SK-N-SH (cell line): ENCODE measurements at regions not wholly inside any gene's neighbourhood (a gene's known extent, or its start where the extent isn't known, plus 50 kb on each side); places are given as distances from the start of the nearest gene placed in this dataset.

Experiments used
- CTCF ChIA-PET: fragments of 300-600, 350-600 bp; formaldehyde crosslinking; extraction: SDS; loops from one replicate; lab custom pipeline; 2021; lab: Yijun Ruan, JAX
- POLR2A ChIA-PET: fragments of 350-600 bp; sonication (Branson Sonifier 250); formaldehyde crosslinking; extraction: SDS; loops from one replicate; lab custom pipeline; 2020; ENCODE audit warnings: antibody characterized with exemption, inconsistent platforms; lab: Yijun Ruan, JAX
- DNase-seq: peaks from one replicate; pipeline ENCODE4 v3.0.0; 2012
- H2AFZ ChIP-seq: fragments of 200-600 bp; sonication (generic); 2 replicates; pipeline ENCODE4 v1.8.1; 2016; ENCODE audit warnings: antibody characterized with exemption, mild to moderate bottlenecking, low read depth
- H3F3A ChIP-seq: fragments of 200-600 bp; sonication (generic); replicated peaks from 2 replicates; pipeline ENCODE3; 2016; ENCODE audit warnings: antibody characterized with exemption, mild to moderate bottlenecking; ENCODE audit not compliant: insufficient read depth
- H3K27ac ChIP-seq, 2 experiments: fragments of 200-500 bp in 1 of 2; fragments of 200-600 bp in 1 of 2; sonication (Bioruptor generic) in 1 of 2; sonication (generic), shearing (Covaris generic) in 1 of 2; 2 replicates each; pipeline versions ENCODE4 v1.5.1 to v1.6.1; 2014 to 2016; ENCODE audit warnings: low read depth in 2 of 2, inconsistent platforms in 1 of 2, low read length in 1 of 2, mild to moderate bottlenecking in 1 of 2, mixed read lengths in 1 of 2
- H3K27me3 ChIP-seq: fragments of 200-600 bp; sonication (generic), shearing (Covaris generic); 2 replicates; pipeline ENCODE4 v1.6.1; 2016; ENCODE audit warnings: mixed run types; ENCODE audit not compliant: insufficient read depth
- H3K36me3 ChIP-seq, 2 experiments: fragments of 200-500 bp in 1 of 2; fragments of 200-600 bp in 1 of 2; sonication (Bioruptor generic) in 1 of 2; sonication (generic) in 1 of 2; replicated peaks in 1 of 2; 2 replicates each; pipeline versions ENCODE3 to v1.5.1; 2014 to 2016; ENCODE audit warnings: low read length in 1 of 2, mild to moderate bottlenecking in 1 of 2; ENCODE audit not compliant: insufficient read depth in 2 of 2, control insufficient read depth in 1 of 2
- H3K4me1 ChIP-seq, 2 experiments: fragments of 200-500 bp in 1 of 2; fragments of 200-600 bp in 1 of 2; sonication (Bioruptor generic) in 1 of 2; sonication (generic), shearing (Covaris generic) in 1 of 2; 2 replicates each; pipeline versions ENCODE4 v1.5.1 to v1.6.1; 2014 to 2016; ENCODE audit warnings: low read depth in 1 of 2, low read length in 1 of 2, mixed run types in 1 of 2; ENCODE audit not compliant: insufficient read depth in 2 of 2, control insufficient read depth in 1 of 2
- H3K4me2 ChIP-seq: fragments of 200-600 bp; sonication (generic), shearing (Covaris generic); 2 replicates; pipeline ENCODE4 v1.6.1; 2017; ENCODE audit warnings: mixed run types
- H3K4me3 ChIP-seq, 2 experiments: fragments of 200-500 bp in 1 of 2; fragments of 200-600 bp in 1 of 2; sonication (Bioruptor generic) in 1 of 2; sonication (generic), shearing (Covaris generic) in 1 of 2; 2 replicates each; pipeline versions ENCODE4 v1.5.1 to v1.8.1; 2014 to 2016; ENCODE audit warnings: low read depth in 2 of 2, inconsistent platforms in 1 of 2, low read length in 1 of 2, mild to moderate bottlenecking in 1 of 2, mixed read lengths in 1 of 2, moderate library complexity in 1 of 2
- H3K79me2 ChIP-seq: fragments of 200-600 bp; sonication (generic); 2 replicates; pipeline ENCODE4 v1.8.1; 2017; ENCODE audit warnings: mild to moderate bottlenecking; ENCODE audit not compliant: insufficient read depth
- H3K9ac ChIP-seq: fragments of 200-600 bp; sonication (generic); 2 replicates; pipeline ENCODE4 v1.6.1; 2017; ENCODE audit warnings: mixed run types
- H3K9me2 ChIP-seq: fragments of 200-600 bp; sonication (generic); 2 replicates; pipeline ENCODE4 v1.6.1; 2017; ENCODE audit warnings: mixed run types
- H3K9me3 ChIP-seq: fragments of 200-600 bp; sonication (generic); 2 replicates; pipeline ENCODE4 v1.6.1; 2017; ENCODE audit warnings: mixed run types, mild to moderate bottlenecking, moderate library complexity
- H4K20me1 ChIP-seq: fragments of 200-600 bp; sonication (generic); 2 replicates; pipeline ENCODE4 v1.6.1; 2017; ENCODE audit warnings: mild to moderate bottlenecking, mixed run types; ENCODE audit not compliant: insufficient read depth
- EZH2phosphoT487 ChIP-seq: fragments of 200-600 bp; sonication (generic); IDR thresholded peaks from 2 replicates; pipeline ENCODE4 v1.6.1; 2017; ENCODE audit warnings: low read depth, mixed run types, mild to moderate bottlenecking, antibody characterized with exemption, moderate library complexity, borderline replicate concordance
- FOXM1 ChIP-seq: IDR thresholded peaks from 2 replicates; pipeline ENCODE4 v1.4.0; 2012; ENCODE audit warnings: low read depth, mild to moderate bottlenecking
- JUND ChIP-seq: IDR thresholded peaks from 2 replicates; pipeline ENCODE4 v1.4.0; 2012
- MEF2A ChIP-seq: IDR thresholded peaks from 2 replicates; pipeline ENCODE4 v1.4.0; 2012; ENCODE audit warnings: low read depth, borderline replicate concordance
- MXI1 ChIP-seq: IDR thresholded peaks from 2 replicates; pipeline ENCODE4 v1.6.1; 2012; ENCODE audit warnings: mild to moderate bottlenecking, low read depth, low read length, improper control_type of control experiment
- NFIC ChIP-seq: IDR thresholded peaks from 2 replicates; pipeline ENCODE4 v1.4.0; 2012; ENCODE audit warnings: borderline replicate concordance
- PBX3 ChIP-seq: IDR thresholded peaks from 2 replicates; pipeline ENCODE4; 2012
- POLR2AphosphoS5 ChIP-seq: IDR thresholded peaks from 2 replicates; pipeline ENCODE4 v1.6.1; 2012; ENCODE audit warnings: low read depth, low read length
- RAD21 ChIP-seq: IDR thresholded peaks from 2 replicates; pipeline ENCODE4 v1.6.1; 2012; ENCODE audit warnings: mild to moderate bottlenecking, low read length
- RCOR1 ChIP-seq: fragments of 150-350 bp; IDR thresholded peaks from 2 replicates; pipeline ENCODE4 v1.6.1; 2017; ENCODE audit warnings: antibody characterized with exemption, low read length
- RFX5 ChIP-seq: IDR thresholded peaks from 2 replicates; pipeline ENCODE4 v1.6.1; 2012; ENCODE audit warnings: mild to moderate bottlenecking, improper control_type of control experiment, low read length
- RXRA ChIP-seq: IDR thresholded peaks from 2 replicates; pipeline ENCODE4 v1.4.0; 2012; ENCODE audit warnings: low read depth, mild to moderate bottlenecking, borderline replicate concordance
- SIN3A ChIP-seq: IDR thresholded peaks from 2 replicates; pipeline ENCODE4 v1.6.1; 2012; ENCODE audit warnings: low read depth, mild to moderate bottlenecking, low read length, moderate library complexity, borderline replicate concordance
- TEAD4 ChIP-seq: IDR thresholded peaks from 2 replicates; pipeline ENCODE4 v1.4.0; 2012; ENCODE audit warnings: mild to moderate bottlenecking, borderline replicate concordance; ENCODE audit not compliant: insufficient read depth
- WGBS: methylation state at CpG from one replicate; pipeline ENCODE4 v1.1.6; 2017; ENCODE audit warnings: low lambda C conversion rate; 5-methylcytosine and 5-hydroxymethylcytosine counted together
- TF ChIP-seq, protein P1 (sequence below): fragments of 200-600 bp; sonication (generic); IDR thresholded peaks from 2 replicates; pipeline ENCODE4 v1.6.1; 2017; ENCODE audit warnings: antibody characterized with exemption, mild to moderate bottlenecking, moderate library complexity

GRCh38 chr7:34260279-34260678 is 354.9 kb downstream of the BMPER start (continued):
- TF ChIP-seq RAD21 (no peak), JUND (peak; percentile 96), POLR2AphosphoS5 (peak; percentile 38; the same call in 1 of the 2 replicates), TEAD4 (peak; percentile 87), PBX3 (peak; percentile 67), RFX5 (no peak), NFIC (peak; percentile 72), FOXM1 (0 out of 2 replicates have a peak, but pooled peaks have one; percentile 29), RCOR1 (no peak), MEF2A (peak; percentile 20; the same call in 1 of the 2 replicates), RXRA (peak; percentile 90)
- TF ChIP-seq, protein P1, sequence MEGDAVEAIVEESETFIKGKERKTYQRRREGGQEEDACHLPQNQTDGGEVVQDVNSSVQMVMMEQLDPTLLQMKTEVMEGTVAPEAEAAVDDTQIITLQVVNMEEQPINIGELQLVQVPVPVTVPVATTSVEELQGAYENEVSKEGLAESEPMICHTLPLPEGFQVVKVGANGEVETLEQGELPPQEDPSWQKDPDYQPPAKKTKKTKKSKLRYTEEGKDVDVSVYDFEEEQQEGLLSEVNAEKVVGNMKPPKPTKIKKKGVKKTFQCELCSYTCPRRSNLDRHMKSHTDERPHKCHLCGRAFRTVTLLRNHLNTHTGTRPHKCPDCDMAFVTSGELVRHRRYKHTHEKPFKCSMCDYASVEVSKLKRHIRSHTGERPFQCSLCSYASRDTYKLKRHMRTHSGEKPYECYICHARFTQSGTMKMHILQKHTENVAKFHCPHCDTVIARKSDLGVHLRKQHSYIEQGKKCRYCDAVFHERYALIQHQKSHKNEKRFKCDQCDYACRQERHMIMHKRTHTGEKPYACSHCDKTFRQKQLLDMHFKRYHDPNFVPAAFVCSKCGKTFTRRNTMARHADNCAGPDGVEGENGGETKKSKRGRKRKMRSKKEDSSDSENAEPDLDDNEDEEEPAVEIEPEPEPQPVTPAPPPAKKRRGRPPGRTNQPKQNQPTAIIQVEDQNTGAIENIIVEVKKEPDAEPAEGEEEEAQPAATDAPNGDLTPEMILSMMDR: no peak

- ChIA-PET CTCF (no interaction called here), POLR2A (no interaction called here)
- H3K36me3 ChIP-seq: no peaks in the 10 kb centered on the region
- H3K9me2 ChIP-seq: no peaks in the 10 kb centered on the region
- H3K9ac ChIP-seq: no peak overlapping the region
- H3K9me3 ChIP-seq: no peaks in the 10 kb centered on the region
- peaks cover 0 to 14% of the 10 kb centered on the region in 2 experiments; a peak in 3 of 4 replicates for H3K4me1 ChIP-seq
- TF ChIP-seq MXI1: no peak
- no peak overlapping the region for H3K27ac ChIP-seq
- H3K79me2 ChIP-seq: no peaks in the 10 kb centered on the region
- WGBS: 68% methylated on average over 2 of the region's 2 CpGs
- no peak overlapping the region for H2AFZ ChIP-seq
- H3F3A ChIP-seq: peaks cover 13% of the 10 kb centered on the region
- DNase-seq: no peak
- no peak overlapping the region for H3K4me2 ChIP-seq
- H3K27me3 ChIP-seq: no peaks in the 10 kb centered on the region
- H3K4me3 ChIP-seq: no peak overlapping the region
- H4K20me1 ChIP-seq: no peaks in the 10 kb centered on the region
Measured at GRCh38 chr7:34263168-34263567, 357.8 kb downstream of the BMPER start.

DNA sequence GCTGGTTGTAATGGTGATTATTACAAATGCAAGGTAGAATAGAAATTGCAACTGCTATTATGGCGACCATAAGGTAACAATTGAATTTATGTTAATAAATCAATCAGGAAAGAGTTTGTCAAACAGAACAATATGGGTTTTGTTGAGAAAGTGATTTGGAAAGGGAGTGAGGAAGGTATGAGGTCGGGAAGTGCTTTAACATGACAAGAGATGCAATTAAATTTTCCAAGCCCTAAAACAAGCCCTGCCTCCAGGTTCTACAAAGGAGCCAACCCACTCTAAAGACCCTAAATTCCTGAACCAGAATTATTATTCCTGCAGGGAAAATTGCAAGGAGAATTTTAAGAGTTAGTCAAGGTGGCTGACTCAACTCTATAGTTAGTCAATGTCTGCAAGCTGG is 363.7 kb downstream of the BMPER start:
- DNase-seq: no peak
- Histone ChIP-seq H3K79me2 (no peaks in the 10 kb centered on the region), H3K9me2 (no peaks in the 10 kb centered on the region), H3K9ac (no peak overlapping the region), H3K4me1 (no peaks in the 10 kb centered on the region; a peak in 1 of 4 replicates), H2AFZ (no peak overlapping the region), H3K36me3 (no peaks in the 10 kb centered on the region), H3K4me3 (no peak overlapping the region), H3K27ac (no peak overlapping the region), H3K9me3 (no peaks in the 10 kb centered on the region), H4K20me1 (no peaks in the 10 kb centered on the region), H3K27me3 (no peaks in the 10 kb centered on the region), H3K4me2 (no peak overlapping the region), H3F3A (no peaks in the 10 kb centered on the region)
- TF ChIP-seq SIN3A (no peak), PBX3 (no peak), EZH2phosphoT487 (no peak)
- POLR2A ChIA-PET: no interaction called here
- CTCF ChIA-PET: interaction anchor here (0.8 kb wide), 1 partner anchor 11 kb away, joined by 3 read pairs; no protein-coding TSS in a partner anchor
- WGBS: 29% methylated on average over 2 of the region's 2 CpGs
